ENCODE measurements at regions not wholly inside any gene's neighbourhood (a gene's known extent, or its start where the extent isn't known, plus 50 kb on each side); places are given as distances from the start of the nearest gene placed in this dataset.

GRCh38 chr3:87069971-87070370, 79.0 kb upstream of the VGLL3 start:
- no peak for TF ChIP-seq ZNF449 (tag by site-specific recombination; IDR thresholded peaks at IDR 0.05)
- no peak for TF ChIP-seq ZNF23 (tag by site-specific recombination; IDR thresholded peaks at IDR 0.05; ENCODE audit: borderline replicate concordance)
- TF ChIP-seq CTCF (tag by site-specific recombination; IDR thresholded peaks at IDR 0.05): no peak
- no peak for TF ChIP-seq ZNF571 (tag by site-specific recombination; IDR thresholded peaks at IDR 0.05)
- no peak for TF ChIP-seq TRIM28 (IDR thresholded peaks at IDR 0.05; ENCODE audit: borderline replicate concordance, low read length)
- TF ChIP-seq ZNF585B (tag by site-specific recombination; IDR thresholded peaks at IDR 0.05): no peak
- no peak for TF ChIP-seq ZNF76 (tag by site-specific recombination; IDR thresholded peaks at IDR 0.05; ENCODE audit: borderline replicate concordance, low read depth)
- TF ChIP-seq REST (tag by site-specific recombination; IDR thresholded peaks at IDR 0.05): no peak
- peak; percentile 44; the same call in 1 of the 2 replicates for TF ChIP-seq ZNF843 (tag by site-specific recombination; IDR thresholded peaks at IDR 0.05)
- TF ChIP-seq ZNF558 (tag by site-specific recombination; IDR thresholded peaks at IDR 0.05): no peak
